OCI-LY3 (cell line): ENCODE measurements at regions not wholly inside any gene's neighbourhood (a gene's known extent, or its start where the extent isn't known, plus 50 kb on each side); places are given as distances from the start of the nearest gene placed in this dataset.

Experiments used
- EZH2phosphoT487 ChIP-seq: fragments of 200-600 bp; shearing (Covaris generic); IDR thresholded peaks from 2 replicates; pipeline ENCODE4 v1.6.1; 2018; ENCODE audit warnings: antibody characterized with exemption, mixed run types, low read depth
- TF ChIP-seq, protein P1 (sequence below): fragments of 200-600, 300-600 bp; sonication (generic); IDR thresholded peaks from 2 replicates; pipeline ENCODE4 v1.5.1; 2014; ENCODE audit warnings: antibody characterized with exemption, low read length, low read depth

DNA sequence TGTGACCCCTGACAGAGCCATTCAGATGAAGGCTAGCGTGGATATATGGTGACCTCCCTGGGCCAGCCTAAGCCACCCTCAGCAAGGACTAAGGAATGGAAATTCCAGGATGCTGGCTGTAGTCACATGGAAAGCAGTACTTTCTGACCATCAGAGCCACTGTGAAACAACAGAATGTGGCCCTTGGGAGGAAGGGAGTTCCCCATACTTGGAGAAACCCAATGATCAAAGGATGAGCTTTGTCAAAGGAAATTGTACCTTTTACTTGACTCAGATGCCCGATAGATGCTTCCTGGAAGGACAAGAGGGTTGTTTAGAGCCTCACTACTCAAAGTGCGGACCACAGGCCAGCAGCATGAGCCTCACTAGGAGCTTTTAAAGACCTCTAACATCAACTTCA is 484.5 kb upstream of the PROK2 start:
- TF ChIP-seq, protein P1, sequence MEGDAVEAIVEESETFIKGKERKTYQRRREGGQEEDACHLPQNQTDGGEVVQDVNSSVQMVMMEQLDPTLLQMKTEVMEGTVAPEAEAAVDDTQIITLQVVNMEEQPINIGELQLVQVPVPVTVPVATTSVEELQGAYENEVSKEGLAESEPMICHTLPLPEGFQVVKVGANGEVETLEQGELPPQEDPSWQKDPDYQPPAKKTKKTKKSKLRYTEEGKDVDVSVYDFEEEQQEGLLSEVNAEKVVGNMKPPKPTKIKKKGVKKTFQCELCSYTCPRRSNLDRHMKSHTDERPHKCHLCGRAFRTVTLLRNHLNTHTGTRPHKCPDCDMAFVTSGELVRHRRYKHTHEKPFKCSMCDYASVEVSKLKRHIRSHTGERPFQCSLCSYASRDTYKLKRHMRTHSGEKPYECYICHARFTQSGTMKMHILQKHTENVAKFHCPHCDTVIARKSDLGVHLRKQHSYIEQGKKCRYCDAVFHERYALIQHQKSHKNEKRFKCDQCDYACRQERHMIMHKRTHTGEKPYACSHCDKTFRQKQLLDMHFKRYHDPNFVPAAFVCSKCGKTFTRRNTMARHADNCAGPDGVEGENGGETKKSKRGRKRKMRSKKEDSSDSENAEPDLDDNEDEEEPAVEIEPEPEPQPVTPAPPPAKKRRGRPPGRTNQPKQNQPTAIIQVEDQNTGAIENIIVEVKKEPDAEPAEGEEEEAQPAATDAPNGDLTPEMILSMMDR, result no peak
- TF ChIP-seq EZH2phosphoT487, result no peak
